ENCODE measurements at regions not wholly inside any gene's neighbourhood (a gene's known extent, or its start where the extent isn't known, plus 50 kb on each side); places are given as distances from the start of the nearest gene placed in this dataset.

- no peak for TF ChIP-seq L3MBTL2 (conservative IDR thresholded peaks at IDR 0.05)
- TF ChIP-seq PKNOX1 (IDR thresholded peaks at IDR 0.05): no peak
- TF ChIP-seq FOXM1 (IDR thresholded peaks at IDR 0.05; ENCODE audit: borderline replicate concordance): no peak
- no peak for TF ChIP-seq ELF4 (IDR thresholded peaks at IDR 0.05)
- TF ChIP-seq BHLHE40 (IDR thresholded peaks at IDR 0.05; ENCODE audit: borderline replicate concordance): no peak
- TF ChIP-seq LEF1 (IDR thresholded peaks at IDR 0.05; ENCODE audit: borderline replicate concordance): no peak
- no peak for TF ChIP-seq SUZ12 (IDR thresholded peaks at IDR 0.05)
Measured at GRCh38 chr1:172843444-172843843, 184.5 kb downstream of the FASLG start.

Measured in HEK293T (cell line).